K562 (cell line): ENCODE measurements at regions not wholly inside any gene's neighbourhood (a gene's known extent, or its start where the extent isn't known, plus 50 kb on each side); places are given as distances from the start of the nearest gene placed in this dataset.

Experiments used
- ATAC-seq: fragments of 200-7000 bp; cut with Tn5 transposase; 3 replicates; pipeline ENCODE4 v1.9.1; 2020; ENCODE audit warnings: moderate library complexity
- BruUV-seq: library from RNA; stranded (reverse); fragments of 400-500 nt; replicated peaks from 2 replicates; lab custom pipeline; 2021; lab: Mats Ljungman, UMichigan
- CTCF ChIA-PET: fragments of 300-600 bp; formaldehyde crosslinking; extraction: SDS; loops from one replicate; lab custom pipeline; 2021; ENCODE audit warnings: low intra/inter-chr PET ratio; lab: Yijun Ruan, JAX
- POLR2A ChIA-PET: fragments of 300-600, 350-650 bp; sonication (Branson Sonifier 250); formaldehyde crosslinking; extraction: SDS; loops from one replicate; lab custom pipeline; 2021; ENCODE audit warnings: antibody characterized with exemption, inconsistent platforms; lab: Yijun Ruan, JAX
- DNase-seq, 4 experiments: peaks; one replicate each; pipeline versions ENCODE4 v3.0.0 to v3.0.0-alpha.2; 2011 to 2018; ENCODE audit warnings: low spot score in 3 of 4, mixed read lengths in 3 of 4; ENCODE audit errors: extremely low read depth in 1 of 4
- FAIRE-seq: peaks from 2 replicates; lab custom pipeline; 2011; peaks lifted over from hg19 to GRCh38; lab: Jason Lieb, UNC
- H2AFZ ChIP-seq: 2 replicates; pipeline ENCODE4 v1.6.0; 2011; ENCODE audit warnings: low read depth, low read length, control low read depth, inconsistent platforms
- H3K27ac ChIP-seq: fragments of 200-600 bp; 3 replicates; pipeline ENCODE4 v1.8.0; 2011; ENCODE audit warnings: low read depth, mild to moderate bottlenecking, control low read depth, inconsistent platforms, low read length, moderate library complexity, mixed read lengths; ENCODE audit errors: extremely low read depth
- H3K27me3 ChIP-seq, 2 experiments: fragments of 300-600 bp in 1 of 2; 2 replicates in 1 of 2; 3 replicates in 1 of 2; pipeline versions ENCODE4 v1.6.0 to v1.8.0; 2011; ENCODE audit warnings: inconsistent platforms in 2 of 2, low read length in 2 of 2, mild to moderate bottlenecking in 1 of 2, mixed read lengths in 1 of 2, moderate library complexity in 1 of 2; ENCODE audit not compliant: control insufficient read depth in 2 of 2, insufficient read depth in 2 of 2
- H3K36me3 ChIP-seq: fragments of 300-600 bp; 3 replicates; pipeline ENCODE4 v1.8.0; 2011; ENCODE audit warnings: mild to moderate bottlenecking, low read length, inconsistent platforms; ENCODE audit not compliant: control insufficient read depth, insufficient read depth
- H3K4me1 ChIP-seq, 2 experiments: fragments of 200-600 bp in 1 of 2; replicated peaks in 1 of 2; 2 replicates in 1 of 2; 3 replicates in 1 of 2; pipeline versions ENCODE4 v1.5.1 to v1.8.0; 2011; ENCODE audit warnings: inconsistent platforms in 2 of 2, low read length in 2 of 2, mild to moderate bottlenecking in 1 of 2, mixed read lengths in 1 of 2, moderate library complexity in 1 of 2; ENCODE audit not compliant: control insufficient read depth in 2 of 2, insufficient read depth in 2 of 2
- H3K4me2 ChIP-seq: 2 replicates; pipeline ENCODE4 v1.6.1; 2011; ENCODE audit warnings: low read length, control low read depth, inconsistent platforms, mixed read lengths; ENCODE audit not compliant: insufficient read depth
- H3K4me3 ChIP-seq: fragments of 200-600 bp; sonication (generic), shearing (Covaris generic); 2 replicates; pipeline ENCODE4 v1.5.1; 2016; ENCODE audit warnings: control low read depth, inconsistent platforms
- H3K79me2 ChIP-seq: fragments of 200-600 bp; 3 replicates; pipeline ENCODE4 v1.8.0; 2011; ENCODE audit warnings: low read length, inconsistent platforms; ENCODE audit not compliant: control insufficient read depth, insufficient read depth
- H3K9ac ChIP-seq, 2 experiments: 2 replicates each; pipeline versions ENCODE4 v1.6.0 to v1.6.1; 2011; ENCODE audit warnings: low read depth in 2 of 2, low read length in 2 of 2, control low read depth in 1 of 2, inconsistent platforms in 1 of 2, mild to moderate bottlenecking in 1 of 2, mixed read lengths in 1 of 2; ENCODE audit not compliant: insufficient read depth in 1 of 2
- H3K9me1 ChIP-seq: one replicate; pipeline ENCODE4 v1.6.0; 2011; ENCODE audit warnings: inconsistent platforms, mild to moderate bottlenecking, low read length, moderate library complexity; ENCODE audit not compliant: control insufficient read depth, insufficient read depth
- H3K9me3 ChIP-seq: replicated peaks from 2 replicates; pipeline ENCODE4 v1.5.1; 2011; ENCODE audit warnings: low read depth, low read length, inconsistent platforms; ENCODE audit not compliant: control insufficient read depth, insufficient read depth
- H4K20me1 ChIP-seq: replicated peaks from 2 replicates; pipeline ENCODE4 v1.6.1; 2011; ENCODE audit warnings: low read length, inconsistent platforms, mixed read lengths; ENCODE audit not compliant: control insufficient read depth, insufficient read depth
- ETV6 ChIP-seq, 3 experiments: fragments of 150-350 bp in 1 of 3; sonication (generic) in 1 of 3; formaldehyde crosslinking in 1 of 3; IDR thresholded peaks; 2 replicates each; pipeline versions ENCODE4 v1.6.1 to v1.8.0; 2014 to 2022; ENCODE audit warnings: borderline replicate concordance in 2 of 3, low read depth in 2 of 3, antibody characterized with exemption in 1 of 3, low read length in 1 of 3, mild to moderate bottlenecking in 1 of 3, missing genetic modification reagents in 1 of 3
- HMGN3 ChIP-seq: IDR thresholded peaks from 2 replicates; pipeline ENCODE4 v1.6.1; 2011; ENCODE audit warnings: borderline replicate concordance, low read depth, mild to moderate bottlenecking, mixed read lengths, low read length; ENCODE audit not compliant: insufficient read length; ENCODE audit errors: extremely low read depth
- MED1 ChIP-seq: sonication (generic); formaldehyde crosslinking; IDR thresholded peaks from 2 replicates; pipeline ENCODE4 v1.8.1; 2023; ENCODE audit warnings: missing genetic modification reagents, borderline replicate concordance
- MEF2A ChIP-seq: IDR thresholded peaks from 2 replicates; pipeline ENCODE4 v1.6.1; 2011; ENCODE audit warnings: low read depth, mild to moderate bottlenecking, low read length, moderate library complexity; ENCODE audit not compliant: control insufficient read depth
- NFXL1 ChIP-seq: fragments of 450-650 bp; formaldehyde crosslinking; IDR thresholded peaks from 2 replicates; pipeline ENCODE4 v1.4.0; 2021; ENCODE audit warnings: mild to moderate bottlenecking
- ZNF23 ChIP-seq: fragments of 250-450 bp; sonication (Bioruptor Pico); IDR thresholded peaks from 2 replicates; pipeline ENCODE4 v1.4.0; 2020; ENCODE audit warnings: mild to moderate bottlenecking
- WGBS: fragments of 100-300 bp; shearing (Covaris generic); methylation state at CpG from one replicate; pipeline ENCODE4 v1.1.6; 2016; ENCODE audit warnings: low coverage, mixed read lengths; ENCODE audit not compliant: insufficient coverage; ENCODE audit errors: missing lambda C conversion rate; 5-methylcytosine and 5-hydroxymethylcytosine counted together
- in situ Hi-C: fragments of 300-500 bp; cut with MboI; formaldehyde crosslinking; loops from 4 replicates; pipeline ENCODE4 v1.15.0; 2018; ENCODE audit warnings: inconsistent platforms, mixed read lengths
- intact Hi-C: fragments of 100-400 bp; cut with micrococcal nuclease; formaldehyde crosslinking; loops from 2 replicates; pipeline ENCODE4 v1.14.2; 2022
- TF ChIP-seq, protein P1 (sequence below): sonication (generic); formaldehyde crosslinking; IDR thresholded peaks from 2 replicates; pipeline ENCODE4 v1.8.0; 2022; ENCODE audit warnings: mild to moderate bottlenecking, missing genetic modification reagents
- TF ChIP-seq, protein P2 (sequence below): sonication (generic); formaldehyde crosslinking; IDR thresholded peaks from 2 replicates; pipeline ENCODE4 v1.8.0; 2022; ENCODE audit warnings: mild to moderate bottlenecking, missing genetic modification reagents

DNA sequence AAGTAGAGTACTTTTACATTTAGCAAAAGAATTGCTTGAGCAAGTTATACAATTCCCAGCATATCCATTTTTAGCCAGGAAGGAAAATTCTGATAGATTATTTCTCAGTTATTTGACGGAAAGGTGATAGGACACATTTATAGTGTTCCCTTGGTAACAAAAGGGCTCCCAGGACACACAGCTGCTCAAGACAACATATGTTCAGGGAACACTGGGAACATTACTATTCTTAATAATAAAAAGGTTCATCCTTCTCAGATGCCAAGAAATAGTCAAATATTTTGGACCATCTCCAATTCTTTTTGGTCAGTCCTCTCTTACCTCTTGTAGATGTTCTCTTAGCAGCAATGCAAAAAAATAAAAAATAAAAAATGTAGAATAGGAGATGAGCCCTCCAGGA, 66.8 kb upstream of the SMAD1 start (continued):
- TF ChIP-seq, protein P1, sequence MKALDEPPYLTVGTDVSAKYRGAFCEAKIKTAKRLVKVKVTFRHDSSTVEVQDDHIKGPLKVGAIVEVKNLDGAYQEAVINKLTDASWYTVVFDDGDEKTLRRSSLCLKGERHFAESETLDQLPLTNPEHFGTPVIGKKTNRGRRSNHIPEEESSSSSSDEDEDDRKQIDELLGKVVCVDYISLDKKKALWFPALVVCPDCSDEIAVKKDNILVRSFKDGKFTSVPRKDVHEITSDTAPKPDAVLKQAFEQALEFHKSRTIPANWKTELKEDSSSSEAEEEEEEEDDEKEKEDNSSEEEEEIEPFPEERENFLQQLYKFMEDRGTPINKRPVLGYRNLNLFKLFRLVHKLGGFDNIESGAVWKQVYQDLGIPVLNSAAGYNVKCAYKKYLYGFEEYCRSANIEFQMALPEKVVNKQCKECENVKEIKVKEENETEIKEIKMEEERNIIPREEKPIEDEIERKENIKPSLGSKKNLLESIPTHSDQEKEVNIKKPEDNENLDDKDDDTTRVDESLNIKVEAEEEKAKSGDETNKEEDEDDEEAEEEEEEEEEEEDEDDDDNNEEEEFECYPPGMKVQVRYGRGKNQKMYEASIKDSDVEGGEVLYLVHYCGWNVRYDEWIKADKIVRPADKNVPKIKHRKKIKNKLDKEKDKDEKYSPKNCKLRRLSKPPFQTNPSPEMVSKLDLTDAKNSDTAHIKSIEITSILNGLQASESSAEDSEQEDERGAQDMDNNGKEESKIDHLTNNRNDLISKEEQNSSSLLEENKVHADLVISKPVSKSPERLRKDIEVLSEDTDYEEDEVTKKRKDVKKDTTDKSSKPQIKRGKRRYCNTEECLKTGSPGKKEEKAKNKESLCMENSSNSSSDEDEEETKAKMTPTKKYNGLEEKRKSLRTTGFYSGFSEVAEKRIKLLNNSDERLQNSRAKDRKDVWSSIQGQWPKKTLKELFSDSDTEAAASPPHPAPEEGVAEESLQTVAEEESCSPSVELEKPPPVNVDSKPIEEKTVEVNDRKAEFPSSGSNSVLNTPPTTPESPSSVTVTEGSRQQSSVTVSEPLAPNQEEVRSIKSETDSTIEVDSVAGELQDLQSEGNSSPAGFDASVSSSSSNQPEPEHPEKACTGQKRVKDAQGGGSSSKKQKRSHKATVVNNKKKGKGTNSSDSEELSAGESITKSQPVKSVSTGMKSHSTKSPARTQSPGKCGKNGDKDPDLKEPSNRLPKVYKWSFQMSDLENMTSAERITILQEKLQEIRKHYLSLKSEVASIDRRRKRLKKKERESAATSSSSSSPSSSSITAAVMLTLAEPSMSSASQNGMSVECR: no peak
- no peak for TF ChIP-seq MEF2A
- no peak for TF ChIP-seq HMGN3
- TF ChIP-seq ETV6 (IDR thresholded peaks at IDR 0.05; ENCODE audit: borderline replicate concordance in 1 of 2, low read depth in 2 of 2, low read length in 1 of 2): no peak
- no peak for TF ChIP-seq ETV6 (CRISPR knock-in tag; IDR thresholded peaks at IDR 0.05; ENCODE audit: borderline replicate concordance)
- TF ChIP-seq, protein P2, sequence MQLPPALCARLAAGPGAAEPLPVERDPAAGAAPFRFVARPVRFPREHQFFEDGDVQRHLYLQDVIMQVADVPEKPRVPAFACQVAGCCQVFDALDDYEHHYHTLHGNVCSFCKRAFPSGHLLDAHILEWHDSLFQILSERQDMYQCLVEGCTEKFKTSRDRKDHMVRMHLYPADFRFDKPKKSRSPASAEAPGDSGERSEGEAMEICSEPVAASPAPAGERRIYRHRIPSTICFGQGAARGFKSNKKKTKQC (CRISPR knock-in tag): no peak

DNA sequence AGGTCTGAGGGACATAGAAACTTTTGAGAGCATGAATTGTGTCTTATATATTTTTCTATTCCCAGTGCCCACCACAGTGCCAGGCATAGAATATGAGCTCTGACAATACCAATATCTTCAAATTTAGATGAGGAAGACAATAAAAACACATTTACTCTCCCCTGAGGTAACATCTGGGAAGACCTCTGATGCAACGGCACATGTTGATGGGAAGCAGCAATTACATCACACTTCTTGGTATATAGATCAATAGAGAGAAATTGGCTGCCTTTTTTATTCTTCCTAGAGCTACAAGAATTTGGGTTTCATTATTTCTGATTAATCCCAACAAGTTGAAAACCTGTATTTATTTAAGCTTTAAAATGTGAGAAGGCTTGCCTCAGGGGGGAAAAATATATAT, 67.4 kb upstream of the SMAD1 start:
- no peak for FAIRE-seq
- Histone ChIP-seq H3K27ac (no peak overlapping the region), H2AFZ (no peak overlapping the region), H3K9me3 (no peaks in the 10 kb centered on the region), H3K4me2 (no peak overlapping the region), H3K9me1 (no peaks in the 10 kb centered on the region), H3K4me1 (no peaks in the 10 kb centered on the region), H4K20me1 (no peaks in the 10 kb centered on the region), H3K27me3 (no peaks in the 10 kb centered on the region), H3K4me3 (no peak overlapping the region), H3K36me3 (no peaks in the 10 kb centered on the region), H3K9ac (no peak overlapping the region), H3K79me2 (no peaks in the 10 kb centered on the region)
- no peak for TF ChIP-seq ZNF23 (CRISPR knock-in tag)
- no peak for TF ChIP-seq MED1 (CRISPR knock-in tag)
- no peak for TF ChIP-seq NFXL1 (CRISPR knock-in tag)
- ChIA-PET CTCF (no interaction called here), POLR2A (no interaction called here)
- WGBS: 0% methylated on average over 1 of the region's 1 CpG
- in situ Hi-C loops (no loop called here), intact Hi-C loops (no loop called here)
- DNase-seq: no peak
- no TSS peak for BruUV-seq
- no peak for ATAC-seq
